ENCODE measurements at regions not wholly inside any gene's neighbourhood (a gene's known extent, or its start where the extent isn't known, plus 50 kb on each side); places are given as distances from the start of the nearest gene placed in this dataset.
A peak's percentile ranks its signal among the peaks of the same experiment; 100 is the strongest.

GRCh38 chr1:8198522-8198921 is 119.4 kb upstream of the SLC45A1 start:
- H3K4me3 ChIP-seq (ENCODE audit: insufficient read depth, low read depth, low read length), result no peak overlapping the region
- peak overlapping the region; percentile 90 for H4K91ac ChIP-seq (ENCODE audit: insufficient read depth, low read depth, low read length)
- peak overlapping the region; percentile 63 for H3K14ac ChIP-seq (replicated peaks; ENCODE audit: low read depth, low read length)
- H3K4me2 ChIP-seq (ENCODE audit: low read depth, low read length), result no peak overlapping the region
- H4K20me1 ChIP-seq (ENCODE audit: insufficient read depth, low read length), result no peaks in the 10 kb centered on the region
- no peak overlapping the region; the same call in 1 of the 2 replicates for H3K27ac ChIP-seq (ENCODE audit: insufficient read depth, low read length)
- H3K56ac ChIP-seq (ENCODE audit: extremely low read depth, insufficient read depth, low read length), result no peak overlapping the region
- WGBS, 2 experiments (ENCODE audit: extremely low coverage in 2 of 2, insufficient read length in 1 of 2), result 96% methylated on average over 3 of the region's 6 CpGs; no CpG with 5 or more reads in 1 of the 2 experiments
- peaks cover 34% of the 10 kb centered on the region for H3K9me1 ChIP-seq (ENCODE audit: insufficient read depth, low read length)
- peak overlapping the region; percentile 88 for H2AK5ac ChIP-seq (ENCODE audit: low read depth, low read length)
- peak overlapping the region; percentile 97 for H3K4ac ChIP-seq (ENCODE audit: low read depth, low read length)
- H2AFZ ChIP-seq (replicated peaks; ENCODE audit: low read length, poor library complexity), result no peak overlapping the region
- POLR2A ChIA-PET (ENCODE audit: unreplicated experiment), result no interaction called here
- no peaks in the 10 kb centered on the region for H3K36me3 ChIP-seq (ENCODE audit: control insufficient read depth, insufficient read depth, low read length)
- peaks cover 37% of the 10 kb centered on the region for H3K4me1 ChIP-seq (ENCODE audit: control insufficient read depth, insufficient read depth, low read length)
- intact Hi-C loops (cut with micrococcal nuclease) (no loop called here), dilution Hi-C loops (cut with HindIII; ENCODE audit: low sequenced_read_pairs, unreplicated experiment) (no loop called here), in situ Hi-C loops (cut with MboI; ENCODE audit: low sequenced_read_pairs) (no loop called here)
- H3K18ac ChIP-seq (ENCODE audit: low read depth, low read length), result peak overlapping the region; percentile 78
- CTCF ChIA-PET, result no interaction called here
- H2BK20ac ChIP-seq (ENCODE audit: low read depth, low read length), result peak overlapping the region; percentile 95
- H2BK15ac ChIP-seq (ENCODE audit: low read depth, low read length), result peak overlapping the region; percentile 17; the same call in 2 of the 3 replicates
- H2BK5ac ChIP-seq (ENCODE audit: low read depth, low read length, poor library complexity, severe bottlenecking), result peak overlapping the region; percentile 32
- H2AK9ac ChIP-seq (replicated peaks; ENCODE audit: low read depth, low read length, poor library complexity), result peak overlapping the region; percentile 39
- no peak overlapping the region; the same call in 1 of the 2 replicates for H3K23ac ChIP-seq (ENCODE audit: low read depth, low read length)
- TF ChIP-seq FOS (IDR thresholded peaks at IDR 0.05; ENCODE audit: low read depth, low read length) (no peak), BHLHE40 (IDR thresholded peaks at IDR 0.05; ENCODE audit: low read depth, low read length) (no peak), RCOR1 (IDR thresholded peaks at IDR 0.05; ENCODE audit: insufficient replicate concordance, low read length) (no peak), CEBPB (IDR thresholded peaks at IDR 0.05; ENCODE audit: low read depth, low read length) (no peak), MAZ (IDR thresholded peaks at IDR 0.05; ENCODE audit: borderline replicate concordance, low read depth, low read length) (no peak)
- DNase-seq, result no peak
- peak overlapping the region; percentile 97 for H2BK120ac ChIP-seq (ENCODE audit: low read depth, low read length)
- no peak for ATAC-seq (ENCODE audit: low read depth)
- H4K5ac ChIP-seq (ENCODE audit: low read depth, low read length), result peak overlapping the region; percentile 35; the same call in 1 of the 2 replicates
- BruUV-seq (replicated peaks), result no TSS peak
- H3K79me1 ChIP-seq (ENCODE audit: low read depth in 1 of 2, low read length in 2 of 2), result peaks cover 0 to 7% of the 10 kb centered on the region in 2 experiments; a peak in 2 of 4 replicates
- peak overlapping the region; percentile 7 to 81; a peak in 3 of 4 replicates for H4K8ac ChIP-seq (ENCODE audit: low read depth in 2 of 2, low read length in 2 of 2)
- H3K9ac ChIP-seq (ENCODE audit: low read depth, low read length), result no peak overlapping the region
- no peaks in the 10 kb centered on the region for H3K27me3 ChIP-seq (ENCODE audit: control insufficient read depth, insufficient read depth, low read length)
- no peaks in the 10 kb centered on the region for H3K9me3 ChIP-seq (ENCODE audit: control insufficient read depth, insufficient read depth, low read length)
